A549 (cell line): ENCODE measurements at regions not wholly inside any gene's neighbourhood (a gene's known extent, or its start where the extent isn't known, plus 50 kb on each side); places are given as distances from the start of the nearest gene placed in this dataset.

Experiments used
- BHLHE40 ChIP-seq: IDR thresholded peaks from 2 replicates; pipeline ENCODE4 v1.6.1; 2012; ENCODE audit warnings: low read depth, low read length, inconsistent platforms
- RFX5 ChIP-seq: fragments of 450-650 bp; IDR thresholded peaks from 2 replicates; pipeline ENCODE4 v1.7.1; 2014; ENCODE audit warnings: antibody characterized with exemption, mild to moderate bottlenecking, moderate library complexity
- USF2 ChIP-seq: fragments of 450-650 bp; IDR thresholded peaks from 2 replicates; pipeline ENCODE4 v1.6.1; 2014; ENCODE audit warnings: antibody characterized with exemption
- TF ChIP-seq, protein P1 (sequence below): fragments of >200 bp; sonication (Bioruptor Twin); formaldehyde crosslinking; IDR thresholded peaks from 3 replicates; pipeline ENCODE4 v1.5.1; 2016

- TF ChIP-seq USF2 = no peak
- TF ChIP-seq BHLHE40 = no peak
- no peak for TF ChIP-seq RFX5
- TF ChIP-seq, protein P1, sequence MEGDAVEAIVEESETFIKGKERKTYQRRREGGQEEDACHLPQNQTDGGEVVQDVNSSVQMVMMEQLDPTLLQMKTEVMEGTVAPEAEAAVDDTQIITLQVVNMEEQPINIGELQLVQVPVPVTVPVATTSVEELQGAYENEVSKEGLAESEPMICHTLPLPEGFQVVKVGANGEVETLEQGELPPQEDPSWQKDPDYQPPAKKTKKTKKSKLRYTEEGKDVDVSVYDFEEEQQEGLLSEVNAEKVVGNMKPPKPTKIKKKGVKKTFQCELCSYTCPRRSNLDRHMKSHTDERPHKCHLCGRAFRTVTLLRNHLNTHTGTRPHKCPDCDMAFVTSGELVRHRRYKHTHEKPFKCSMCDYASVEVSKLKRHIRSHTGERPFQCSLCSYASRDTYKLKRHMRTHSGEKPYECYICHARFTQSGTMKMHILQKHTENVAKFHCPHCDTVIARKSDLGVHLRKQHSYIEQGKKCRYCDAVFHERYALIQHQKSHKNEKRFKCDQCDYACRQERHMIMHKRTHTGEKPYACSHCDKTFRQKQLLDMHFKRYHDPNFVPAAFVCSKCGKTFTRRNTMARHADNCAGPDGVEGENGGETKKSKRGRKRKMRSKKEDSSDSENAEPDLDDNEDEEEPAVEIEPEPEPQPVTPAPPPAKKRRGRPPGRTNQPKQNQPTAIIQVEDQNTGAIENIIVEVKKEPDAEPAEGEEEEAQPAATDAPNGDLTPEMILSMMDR = no peak
These were observed 312.2 kb upstream of the FAM98A start for GRCh38 chr2:33911327-33911726.
